T-helper 22 cell (primary cell): ENCODE measurements at regions not wholly inside any gene's neighbourhood (a gene's known extent, or its start where the extent isn't known, plus 50 kb on each side); places are given as distances from the start of the nearest gene placed in this dataset.
A peak's percentile ranks its signal among the peaks of the same experiment; 100 is the strongest.

ENCODE experiments used
- DNase-seq: peaks from one replicate; pipeline ENCODE4 v3.0.0-alpha.2; 2020; ENCODE audit warnings: low read depth

DNA sequence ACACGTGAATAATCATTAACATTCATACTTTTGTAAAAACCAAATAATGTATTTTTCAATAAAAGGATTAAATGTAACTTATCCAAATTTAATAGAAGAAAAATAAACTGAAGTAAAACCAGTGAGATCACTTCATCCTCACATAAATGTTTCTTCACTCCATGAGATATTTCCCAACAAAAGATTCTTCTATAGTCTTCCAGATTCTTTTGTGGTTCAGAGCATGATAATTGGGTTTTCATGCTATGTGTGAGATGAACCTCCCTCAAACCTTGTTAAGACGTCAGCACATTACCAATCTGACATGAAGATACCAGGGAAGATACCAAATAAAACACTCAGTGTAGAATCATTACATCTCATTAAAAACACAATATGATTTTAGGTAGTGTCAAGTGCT lies 62.9 kb upstream of the OXGR1 start:
- DNase-seq: no peak

DNA sequence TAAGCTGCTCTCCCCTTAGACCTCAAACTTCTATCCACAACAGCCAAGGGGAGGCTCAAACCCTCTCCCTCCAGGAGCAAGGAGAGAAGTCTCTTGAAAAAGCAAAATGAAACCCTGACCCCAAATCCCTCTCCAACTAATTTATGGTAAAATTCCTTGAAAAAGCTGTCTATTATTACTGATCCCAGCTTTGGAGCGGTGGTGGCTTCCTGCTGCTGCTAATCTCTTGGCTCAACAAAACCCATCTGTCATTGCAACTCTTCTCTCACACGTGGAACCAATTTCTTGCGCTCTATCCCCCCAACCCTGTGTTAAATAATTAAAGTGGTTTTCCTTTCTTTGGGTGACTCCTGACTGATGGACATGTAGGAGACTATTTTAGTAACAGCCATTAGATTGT lies 64.1 kb upstream of the OXGR1 start:
- DNase-seq: no peak

DNA sequence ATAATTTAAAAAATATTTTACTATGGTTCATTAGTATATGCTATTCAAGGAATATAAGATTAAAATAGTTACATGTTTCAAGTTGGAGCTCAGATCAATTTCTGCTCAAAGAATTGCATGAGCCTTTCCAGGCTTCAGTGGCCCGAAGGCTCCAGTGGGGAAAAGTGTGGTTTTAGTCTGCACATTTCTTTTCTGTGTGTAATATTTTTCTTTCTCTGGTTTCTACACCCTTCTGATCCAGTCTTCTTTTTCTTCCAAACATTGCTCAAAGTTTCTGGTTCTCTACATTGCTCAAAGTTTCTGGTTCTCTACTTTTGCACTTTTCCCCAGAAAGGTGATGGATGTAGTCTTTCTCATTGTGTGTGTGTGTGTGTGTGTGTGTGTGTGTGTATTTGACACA lies 64.7 kb upstream of the OXGR1 start:
- no peak for DNase-seq

DNA sequence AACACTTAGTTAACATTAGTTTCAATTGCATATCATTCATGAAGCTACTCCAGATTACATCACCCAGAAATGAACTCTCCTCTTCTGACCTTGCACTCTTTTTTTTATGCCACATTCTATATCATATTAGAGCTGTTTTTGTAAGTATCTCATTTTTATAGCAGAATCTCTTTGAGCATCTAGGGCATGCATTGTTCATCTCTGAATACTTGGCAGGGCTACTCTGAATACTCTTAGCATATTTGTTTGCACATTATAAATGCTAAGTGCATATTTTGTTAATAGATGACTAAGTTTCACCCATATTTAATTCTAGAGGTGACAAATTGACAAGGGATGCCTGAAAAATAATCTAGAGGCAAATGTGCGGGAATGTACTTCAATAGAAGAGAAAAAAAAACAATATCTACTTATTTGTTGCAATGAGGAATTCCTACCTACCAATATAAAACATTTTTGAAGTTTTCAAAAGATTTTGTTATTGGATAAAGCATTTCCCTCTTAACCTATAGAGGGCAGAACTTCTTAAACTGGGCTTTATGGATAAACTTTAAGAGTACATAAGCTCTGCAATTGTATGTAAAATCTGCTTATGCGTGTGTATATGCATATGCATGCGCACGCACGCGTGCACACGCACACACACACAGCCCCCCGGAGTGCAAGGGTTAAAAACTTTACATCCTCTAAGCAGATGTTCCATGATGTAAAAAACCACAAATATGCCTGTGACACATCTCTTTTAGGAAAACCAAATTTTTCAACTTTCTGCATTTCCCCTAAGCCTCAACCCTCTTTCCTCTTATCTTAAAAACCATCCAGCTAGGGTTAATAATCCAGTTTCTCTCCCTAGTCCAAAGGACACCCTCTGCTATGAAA lies 73.0 kb upstream of the OXGR1 start:
- DNase-seq: no peak

DNA sequence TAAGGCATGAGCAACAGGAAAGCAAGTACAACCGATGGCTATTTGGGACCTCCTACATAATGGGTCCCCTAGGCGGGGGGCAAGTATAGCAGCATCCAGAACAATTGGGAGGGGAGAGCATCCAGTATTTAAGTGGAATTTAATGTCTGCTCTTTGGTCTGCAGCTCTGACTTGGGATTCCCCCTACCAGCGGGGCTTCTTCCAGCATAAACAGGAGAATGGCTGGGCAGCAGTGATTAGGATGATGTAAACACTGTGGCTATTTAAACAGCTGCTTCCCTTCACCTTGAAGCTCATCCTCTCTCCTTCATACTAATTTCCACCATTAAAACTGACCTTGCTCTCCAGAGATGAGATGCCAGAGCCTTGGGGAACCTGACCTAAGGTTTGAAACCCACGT lies 73.9 kb upstream of the OXGR1 start:
- no peak for DNase-seq

DNA sequence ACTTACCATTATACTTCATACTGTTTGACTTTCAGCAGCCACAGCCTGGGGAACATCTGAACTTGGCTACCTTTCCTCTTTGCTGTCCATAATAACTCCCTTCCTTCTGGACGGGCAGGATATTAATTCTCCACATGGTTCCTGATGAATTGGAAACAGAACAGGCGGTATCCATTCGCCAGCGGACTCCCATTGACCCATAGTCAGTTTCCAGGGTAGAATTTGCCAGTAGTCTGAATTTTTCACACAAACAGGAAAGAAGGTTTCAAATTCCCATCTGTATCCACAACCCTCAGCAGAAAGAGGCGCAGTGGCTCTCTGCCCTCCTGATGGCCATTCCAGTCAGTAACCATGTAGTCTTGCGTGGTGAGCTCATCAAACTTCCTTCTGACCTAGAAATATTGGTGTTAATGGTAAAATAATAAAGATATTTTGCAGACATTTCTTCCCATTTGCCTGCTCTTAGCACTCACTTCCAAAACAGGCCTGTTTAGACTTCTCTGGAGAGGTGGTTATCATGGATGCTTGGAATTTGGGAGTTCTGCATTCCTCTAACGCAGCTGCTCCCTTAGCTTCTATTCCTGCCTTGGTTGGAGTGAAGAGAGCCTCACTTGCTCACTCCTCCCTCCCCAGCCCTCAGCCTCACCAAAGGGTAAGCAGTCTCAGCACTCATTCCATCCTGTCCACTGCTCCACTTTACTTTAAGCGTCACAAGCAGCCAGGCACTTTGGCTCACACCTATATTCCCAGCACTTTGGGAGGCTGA lies 75.0 kb upstream of the OXGR1 start:
- no peak for DNase-seq

DNA sequence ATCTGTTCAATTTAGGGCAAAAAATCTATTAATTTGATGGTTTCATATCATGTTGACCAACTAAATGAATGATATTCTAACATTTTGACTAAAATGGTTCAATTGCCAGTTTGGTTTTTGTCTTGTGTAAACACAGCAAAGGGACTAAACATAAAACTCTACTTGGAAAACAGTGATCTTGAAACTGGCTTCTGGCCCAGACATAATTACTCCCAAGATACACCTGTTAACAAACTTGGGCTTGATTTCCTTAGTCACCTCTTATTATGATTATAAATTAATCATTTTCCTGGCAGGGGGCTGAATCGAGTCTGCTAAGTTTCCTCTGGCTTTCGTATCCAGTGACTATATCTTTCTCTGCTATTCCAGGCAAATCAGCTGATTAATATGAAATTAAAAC lies 78.0 kb upstream of the OXGR1 start:
- DNase-seq: no peak

DNA sequence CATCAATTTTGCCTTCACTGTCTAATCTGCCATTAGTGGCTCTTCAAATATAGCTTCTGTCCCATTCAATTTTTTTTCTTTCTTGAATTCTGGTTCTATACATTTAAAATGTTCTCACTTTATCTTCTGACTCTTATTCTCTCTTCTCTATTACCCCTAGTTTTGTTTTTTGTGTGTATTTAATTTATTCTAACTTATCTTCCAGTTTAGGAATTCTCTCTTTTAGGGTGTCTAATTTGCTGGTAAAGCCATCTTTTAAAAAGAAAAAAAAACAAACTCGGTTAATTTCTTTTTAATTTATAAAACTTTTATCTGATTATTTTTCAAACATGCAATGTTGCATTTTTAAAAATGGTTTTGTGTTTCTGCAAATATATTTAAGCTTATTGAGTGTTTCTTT lies 80.3 kb upstream of the OXGR1 start:
- DNase-seq: no peak

DNA sequence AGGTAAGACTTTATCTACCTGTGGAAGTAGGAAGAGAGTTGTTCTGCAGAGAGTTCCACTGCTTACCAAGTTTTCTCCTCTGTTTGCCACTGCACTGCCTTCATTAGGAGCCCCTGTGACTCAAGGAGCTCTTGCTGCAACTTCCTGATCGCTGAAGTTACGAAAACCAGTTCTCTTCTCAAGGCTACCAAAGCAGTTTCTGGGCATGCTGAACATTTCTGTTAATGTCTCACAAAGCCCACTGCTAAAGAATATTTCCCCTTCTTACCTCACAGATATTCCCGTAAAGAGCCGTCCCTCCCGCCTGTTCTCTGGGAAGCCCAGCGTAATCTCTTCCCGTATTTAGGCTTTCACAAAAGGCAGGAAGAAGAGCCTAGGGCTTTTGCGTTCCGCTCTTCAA lies 82.6 kb upstream of the OXGR1 start:
- DNase-seq: no peak

DNA sequence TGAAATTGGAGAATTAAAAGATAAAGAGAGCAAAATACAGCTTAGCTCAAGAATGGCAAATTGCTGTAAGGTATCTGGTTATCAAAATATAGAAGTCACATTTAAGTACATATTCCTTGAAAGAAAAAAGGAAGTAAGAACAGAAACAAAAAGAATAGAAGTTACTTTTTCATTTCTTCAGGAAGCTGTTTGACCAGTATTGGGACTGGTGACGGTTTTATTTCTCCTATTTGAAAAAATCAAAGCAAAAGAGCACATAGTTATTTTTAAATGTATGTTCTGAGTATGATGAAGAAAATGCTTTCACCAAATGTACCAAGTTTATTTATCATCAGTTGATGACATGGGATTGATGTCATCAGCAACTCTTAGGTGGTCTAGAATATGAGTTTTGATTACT lies 83.1 kb upstream of the OXGR1 start:
- no peak for DNase-seq

DNA sequence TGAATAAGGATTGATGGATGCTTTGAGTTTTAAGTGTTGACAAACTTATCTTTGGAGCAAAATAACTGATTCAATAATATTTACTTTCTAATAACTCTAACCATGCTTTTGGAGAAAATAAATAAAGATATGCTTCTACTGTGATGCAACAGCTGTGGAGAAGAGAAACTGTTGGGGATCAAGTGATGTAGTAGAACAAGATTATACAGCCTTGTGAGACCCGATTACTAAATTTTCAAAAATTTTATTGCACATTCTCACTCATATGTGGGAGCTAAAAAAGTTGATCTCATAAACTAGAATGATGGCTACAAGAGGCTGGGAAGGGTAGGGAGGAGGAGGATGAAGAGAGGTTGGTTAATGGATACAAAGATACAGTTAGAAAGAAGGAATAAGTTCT lies 85.5 kb upstream of the OXGR1 start:
- DNase-seq: no peak

DNA sequence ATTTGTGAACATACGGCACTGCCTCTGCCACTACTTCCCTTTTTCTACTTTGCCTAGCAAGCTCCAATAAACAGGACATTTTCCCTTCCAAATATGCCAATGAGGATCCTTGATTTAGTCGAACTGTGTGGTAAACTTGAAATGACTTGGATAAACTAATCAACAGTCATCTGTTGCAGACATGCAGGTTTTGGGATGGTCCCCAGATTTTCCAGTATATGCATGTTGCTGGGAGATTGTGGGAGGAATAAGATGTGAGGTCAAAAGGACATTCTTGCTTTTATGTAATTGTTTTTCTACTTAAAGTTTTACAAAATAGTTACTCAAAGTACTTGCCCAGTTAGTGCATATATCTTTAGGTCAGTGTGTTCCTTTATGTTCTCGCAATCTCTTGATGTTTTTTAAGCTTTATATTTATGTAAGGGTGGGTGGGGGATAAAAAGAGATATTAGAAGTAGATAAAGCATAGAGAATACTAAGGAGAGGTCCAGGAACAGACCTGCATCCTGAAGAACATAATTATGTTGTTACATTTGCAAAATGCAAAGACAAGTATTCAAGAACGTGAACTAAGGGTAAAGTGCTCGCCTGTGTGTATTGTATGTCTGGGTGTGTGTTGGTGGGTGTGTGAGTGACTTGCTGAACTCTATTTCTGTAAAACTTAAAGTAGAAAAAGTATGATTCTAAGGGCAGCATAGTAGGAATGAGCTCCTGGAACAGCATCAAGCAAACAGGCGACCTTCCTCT lies 88.4 kb upstream of the OXGR1 start:
- DNase-seq: no peak

DNA sequence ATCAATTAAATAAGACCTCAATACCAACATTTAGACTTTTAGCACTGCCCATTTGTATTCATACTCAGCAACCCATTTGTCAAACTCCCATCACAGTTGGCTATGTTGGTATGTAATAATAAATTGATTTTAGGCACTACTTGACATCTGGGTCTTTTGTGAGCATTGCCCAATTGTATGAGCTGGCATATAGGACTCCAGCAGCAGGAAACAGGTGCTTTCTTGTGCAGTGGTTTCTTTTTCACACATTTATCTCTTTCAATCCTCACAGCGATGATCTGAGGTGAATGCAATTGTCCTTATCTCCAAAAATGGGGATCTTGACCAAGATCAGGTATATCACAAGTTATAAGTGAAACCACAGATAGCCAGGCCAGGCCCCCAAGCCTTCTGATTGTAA lies 96.9 kb upstream of the OXGR1 start:
- no peak for DNase-seq

DNA sequence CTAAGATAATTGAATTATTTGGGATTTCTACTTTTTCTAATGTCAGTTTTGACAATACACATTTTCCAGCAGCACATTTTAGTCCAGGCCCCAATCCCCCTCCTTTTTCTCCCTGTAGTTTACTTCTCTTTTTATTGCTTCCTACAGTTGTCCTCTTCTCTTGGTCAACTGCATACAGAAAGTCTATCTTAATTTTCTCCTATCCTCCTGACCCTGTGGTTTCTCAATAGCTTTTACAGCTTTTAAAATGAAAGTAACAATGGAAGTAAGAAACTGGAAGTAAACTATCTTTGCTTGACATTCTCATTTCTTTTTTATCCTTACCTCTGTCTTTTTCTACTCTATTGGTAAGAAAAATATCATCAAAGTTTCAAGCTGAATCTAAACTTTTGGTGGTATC lies 106.5 kb upstream of the OXGR1 start:
- no peak for DNase-seq

DNA sequence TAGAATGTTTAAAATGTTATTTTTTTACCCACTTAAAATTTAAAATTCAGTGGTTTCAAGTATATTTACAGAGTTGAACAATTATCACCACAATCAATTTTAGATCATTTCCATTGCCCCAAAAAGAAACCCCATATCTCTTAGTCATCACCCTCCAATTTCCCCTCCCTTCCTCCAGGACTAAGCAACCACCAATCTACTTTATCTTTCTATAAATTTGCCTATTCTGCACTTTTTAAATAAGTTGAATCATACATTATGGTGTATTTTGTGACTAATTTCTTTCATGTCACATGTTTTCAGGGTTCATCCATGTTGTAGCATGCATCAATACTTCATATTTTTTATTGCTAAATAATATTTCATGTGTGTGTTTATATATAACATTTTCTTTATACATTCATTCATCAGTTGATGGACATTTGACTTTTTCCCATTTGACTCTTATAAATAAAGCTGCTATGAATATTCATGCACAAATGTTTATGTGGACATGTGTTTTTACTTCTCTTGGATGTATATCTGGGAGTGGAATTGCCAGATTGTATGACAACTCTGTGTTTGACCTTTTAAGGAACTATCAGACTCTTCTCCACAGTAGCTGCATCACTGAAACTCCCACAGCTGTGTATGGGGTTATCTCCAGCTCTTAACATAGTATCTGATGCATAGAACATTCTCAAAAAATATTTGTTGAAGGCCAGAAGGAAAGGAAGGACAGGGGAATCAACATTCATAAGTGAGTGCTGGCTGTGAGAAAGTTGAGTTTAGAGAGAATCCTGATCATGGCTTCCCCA lies 107.8 kb upstream of the OXGR1 start:
- DNase-seq: no peak

DNA sequence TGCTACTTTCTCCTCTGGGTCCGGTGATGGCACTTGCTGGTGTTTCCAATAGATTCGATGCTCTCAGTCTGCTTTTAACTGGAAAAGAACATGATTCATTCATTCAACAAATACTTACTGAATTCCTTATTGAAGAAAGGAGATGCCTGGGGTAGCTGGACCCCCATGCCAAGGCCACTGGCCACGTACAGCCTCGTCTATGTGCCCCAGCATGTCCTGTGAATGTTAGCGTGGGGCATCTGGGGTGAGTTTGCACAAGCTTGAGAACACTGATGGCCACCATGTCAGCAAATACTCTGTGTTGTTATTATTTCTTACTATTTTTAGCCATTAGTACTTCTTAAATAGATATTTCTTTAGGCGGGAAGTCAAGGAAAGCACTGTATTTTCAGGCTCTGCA lies 112.0 kb upstream of the OXGR1 start:
- no peak for DNase-seq

DNA sequence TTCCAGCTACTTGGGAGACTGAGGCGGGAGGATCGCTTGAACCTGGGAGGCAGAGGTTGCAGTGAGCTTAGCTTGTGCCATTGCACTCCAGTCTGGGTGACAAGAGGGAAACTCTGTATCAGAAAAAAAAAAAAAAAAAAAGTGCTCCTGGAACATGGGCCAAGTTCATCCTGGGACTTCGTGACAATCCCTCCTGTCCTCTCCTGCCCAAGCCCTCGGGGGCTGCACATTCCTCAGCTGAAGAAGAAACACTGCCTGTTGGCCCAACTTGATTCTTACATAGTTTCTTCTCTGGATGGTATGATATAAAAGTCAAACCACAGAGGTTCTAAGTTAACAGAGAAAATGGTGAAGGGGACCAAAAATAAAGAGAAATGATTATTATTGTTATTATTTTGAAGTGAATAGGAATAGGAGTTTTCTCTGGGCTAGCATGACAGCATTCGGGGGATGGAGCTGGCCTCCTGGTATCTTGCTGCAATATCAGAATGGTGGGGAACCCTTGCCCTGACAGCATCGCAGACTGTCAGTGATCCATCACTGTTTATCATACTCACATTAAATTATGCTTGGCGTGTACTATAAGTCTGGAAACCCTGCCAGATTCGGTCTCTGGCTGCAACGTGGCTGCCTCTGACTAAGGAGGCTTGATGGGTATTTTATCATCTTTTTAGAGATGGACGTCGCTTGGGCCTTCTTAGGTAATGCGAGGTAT lies 113.7 kb upstream of the OXGR1 start:
- DNase-seq: no peak

DNA sequence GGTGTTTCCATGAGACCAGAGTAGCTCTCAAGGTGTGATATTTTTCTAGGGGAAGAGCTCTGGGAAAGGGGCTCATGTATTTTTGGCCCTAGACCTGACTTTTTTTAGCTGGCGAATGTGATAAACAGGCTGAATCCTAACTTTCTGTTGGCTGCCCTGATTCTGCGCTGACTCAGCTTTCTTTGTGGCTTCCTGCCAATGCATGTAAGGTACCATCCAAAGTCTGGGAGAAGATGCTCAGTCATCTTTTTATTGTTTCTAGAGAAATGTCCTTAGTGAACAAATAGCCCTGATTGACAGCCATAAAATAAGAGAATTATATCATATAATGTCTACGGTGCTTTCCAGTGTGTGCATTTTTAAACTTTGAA lies 113.6 kb upstream of the MBNL2 start:
- no peak for DNase-seq

DNA sequence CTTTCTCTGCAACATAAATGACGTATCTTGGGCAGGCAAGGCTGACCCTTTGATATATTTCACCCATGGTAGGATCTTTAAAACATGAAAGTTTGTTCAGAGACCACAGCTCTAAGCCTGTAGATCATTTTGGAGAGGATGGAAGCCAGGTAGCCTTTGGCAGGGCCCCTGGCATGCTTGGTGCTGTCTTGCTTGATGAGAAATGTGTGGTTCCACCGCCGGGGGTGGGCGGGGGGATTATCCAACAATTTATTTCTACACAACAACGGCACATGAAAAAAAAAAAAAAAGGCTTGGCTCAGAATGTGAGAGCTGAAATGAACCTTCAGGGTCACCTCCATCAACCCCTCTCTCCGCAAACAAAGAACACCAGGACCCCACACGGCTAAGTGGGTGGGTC lies 112.9 kb upstream of the MBNL2 start:
- no peak for DNase-seq

DNA sequence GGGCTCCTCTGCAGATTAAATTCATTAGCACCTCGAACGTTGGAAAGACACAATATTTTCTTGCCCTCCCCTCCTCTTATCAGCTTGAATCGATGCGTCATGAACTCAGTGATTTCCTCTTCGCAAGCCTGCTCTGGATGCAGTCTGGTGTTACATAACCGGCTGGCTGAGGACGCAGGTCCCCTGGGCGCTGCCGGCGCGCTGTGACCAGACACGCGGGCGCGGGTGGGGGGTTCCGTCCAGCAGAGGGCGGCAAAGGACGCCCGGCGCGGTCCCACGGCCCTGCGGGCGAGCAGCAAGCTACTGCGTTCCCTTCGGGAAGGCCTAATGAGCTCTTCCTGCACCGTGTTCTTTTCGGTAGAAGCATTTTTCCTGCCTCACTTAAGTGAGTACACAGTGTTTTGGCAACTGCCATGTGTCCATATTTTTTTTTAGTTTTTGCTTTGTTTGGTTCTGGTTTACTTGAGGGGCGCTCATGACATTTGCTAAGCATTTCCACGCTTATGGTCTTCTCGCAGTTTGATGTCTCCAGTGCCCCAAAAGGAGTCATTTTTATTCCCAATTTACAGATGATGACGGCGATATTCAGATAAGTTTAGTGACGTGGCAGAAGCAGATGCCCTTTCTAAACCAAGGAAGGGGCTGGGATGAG lies 112.2 kb upstream of the MBNL2 start:
- peak; percentile 60 for DNase-seq

DNA sequence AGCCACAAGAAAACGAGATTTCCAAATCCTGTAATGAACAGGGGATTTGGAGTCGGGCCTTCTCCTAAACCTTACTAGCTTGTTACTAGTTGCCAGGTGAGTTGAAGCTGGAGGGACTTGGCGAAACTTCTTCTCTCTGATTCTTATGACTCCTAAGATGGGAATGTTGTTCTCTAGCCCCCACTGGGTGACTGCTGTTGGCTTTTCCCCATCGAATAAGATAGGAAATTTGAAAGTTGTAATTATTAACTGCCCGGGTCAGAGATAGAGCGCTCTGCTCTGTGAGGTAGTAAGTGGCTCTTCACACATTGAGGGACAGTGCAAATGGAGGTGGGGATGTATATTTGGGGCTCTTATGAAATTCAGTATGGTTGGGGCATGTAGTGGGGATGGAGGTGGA lies 111.2 kb upstream of the MBNL2 start:
- DNase-seq: no peak
